Ishikawa (cell line): ENCODE measurements at regions not wholly inside any gene's neighbourhood (a gene's known extent, or its start where the extent isn't known, plus 50 kb on each side); places are given as distances from the start of the nearest gene placed in this dataset.
A peak's percentile ranks its signal among the peaks of the same experiment; 100 is the strongest.

ENCODE experiments used
- CEBPB ChIP-seq: IDR thresholded peaks from 2 replicates; pipeline ENCODE4 v1.6.1; 2012
- CREB1 ChIP-seq: IDR thresholded peaks from 2 replicates; pipeline ENCODE4 v1.6.1; 2012; ENCODE audit warnings: low read depth
- EGR1 ChIP-seq: IDR thresholded peaks from 2 replicates; pipeline ENCODE4 v1.6.1; 2012
- EP300 ChIP-seq: IDR thresholded peaks from 2 replicates; pipeline ENCODE4 v1.6.1; 2012; ENCODE audit warnings: borderline replicate concordance
- FOXM1 ChIP-seq: IDR thresholded peaks from 2 replicates; pipeline ENCODE4 v1.6.1; 2012; ENCODE audit warnings: low read depth, borderline replicate concordance
- MAX ChIP-seq: IDR thresholded peaks from 2 replicates; pipeline ENCODE4 v1.6.1; 2012
- RAD21 ChIP-seq: IDR thresholded peaks from 2 replicates; pipeline ENCODE4 v1.6.1; 2012; ENCODE audit warnings: low read depth
- REST ChIP-seq: IDR thresholded peaks from 2 replicates; pipeline ENCODE4 v1.6.1; 2012; ENCODE audit warnings: low read depth, mild to moderate bottlenecking
- TAF1 ChIP-seq: IDR thresholded peaks from 2 replicates; pipeline ENCODE4 v1.6.1; 2012; ENCODE audit warnings: low read depth, mild to moderate bottlenecking
- TCF12 ChIP-seq: IDR thresholded peaks from 2 replicates; pipeline ENCODE4 v1.6.1; 2012; ENCODE audit warnings: low read depth
- USF1 ChIP-seq: IDR thresholded peaks from 2 replicates; pipeline ENCODE4 v1.6.1; 2012
- YY1 ChIP-seq: IDR thresholded peaks from 2 replicates; pipeline ENCODE4 v1.6.1; 2012; ENCODE audit warnings: low read depth
- ZBTB7A ChIP-seq: IDR thresholded peaks from 2 replicates; pipeline ENCODE4 v1.6.1; 2012; ENCODE audit warnings: low read depth

GRCh38 chr4:64144994-64145393 is 264.3 kb downstream of the TECRL start:
- no peak for TF ChIP-seq YY1
- TF ChIP-seq EP300 = peak; percentile 69; the same call in 1 of the 2 replicates
- no peak for TF ChIP-seq CREB1
- no peak for TF ChIP-seq USF1
- TF ChIP-seq FOXM1 = no peak; the same call in 1 of the 2 replicates
- no peak for TF ChIP-seq REST
- no peak for TF ChIP-seq MAX
- TF ChIP-seq CEBPB = no peak; the same call in 1 of the 2 replicates
- no peak for TF ChIP-seq ZBTB7A
- TF ChIP-seq TAF1 = no peak
- peak; percentile 88 for TF ChIP-seq TCF12
- no peak for TF ChIP-seq RAD21
- TF ChIP-seq EGR1 = no peak
